ENCODE measurements at regions not wholly inside any gene's neighbourhood (a gene's known extent, or its start where the extent isn't known, plus 50 kb on each side); places are given as distances from the start of the nearest gene placed in this dataset.

GRCh38 chr10:3975016-3975415 is 190.0 kb upstream of the KLF6 start:
- Histone ChIP-seq H3K4me3 (ENCODE audit: low read depth, low read length) (no peak overlapping the region), H3K4me1 (no peaks in the 10 kb centered on the region), H3K9me3 (no peaks in the 10 kb centered on the region), H3K36me3 (no peaks in the 10 kb centered on the region), H3K27me3 (no peaks in the 10 kb centered on the region)
- no peak for TF ChIP-seq CTCF (IDR thresholded peaks at IDR 0.05; ENCODE audit: low read depth, low read length)
- no peak for DNase-seq

DNA sequence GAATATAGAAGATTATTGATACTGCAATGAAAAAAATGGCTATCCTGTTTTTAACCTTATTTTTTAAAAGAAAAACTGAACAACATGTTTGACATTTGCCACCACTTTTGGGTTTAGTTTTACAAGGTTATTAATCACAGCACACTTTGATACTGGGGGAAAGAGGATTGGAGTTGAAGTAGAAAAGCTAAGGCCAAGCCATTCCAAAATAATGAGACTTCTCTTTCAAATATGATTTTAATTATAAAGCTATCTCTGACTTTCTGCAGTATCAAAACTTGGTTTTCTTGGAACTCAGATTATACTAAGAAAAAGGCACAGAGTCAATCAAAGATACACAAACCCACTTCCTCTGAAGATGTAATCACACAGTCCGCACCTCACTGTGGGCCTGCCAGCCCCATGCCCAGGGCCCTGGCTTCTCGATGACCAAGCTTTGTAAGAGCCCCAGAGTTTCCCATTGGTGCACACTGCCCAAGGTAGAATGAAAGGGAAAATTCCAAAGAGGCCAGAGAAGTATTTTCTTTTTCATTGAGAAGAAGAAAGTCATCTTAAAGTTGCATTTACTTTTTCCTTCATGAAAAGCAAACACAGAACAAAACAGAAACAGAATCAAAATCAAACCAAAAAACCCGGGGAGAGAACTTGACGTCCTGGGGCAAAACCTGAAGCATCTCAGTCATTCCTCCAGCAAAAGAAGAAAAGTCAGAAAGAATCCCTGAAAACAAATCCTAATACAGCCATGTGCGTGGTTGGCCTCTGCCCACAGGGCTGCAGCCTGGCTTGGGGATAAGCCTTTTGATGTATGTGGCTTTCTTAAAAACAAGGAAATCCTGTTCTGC is 187.7 kb upstream of the KLF6 start:
- H3K9me3 ChIP-seq = no peaks in the 10 kb centered on the region
- H3K36me3 ChIP-seq = no peaks in the 10 kb centered on the region
- H3K4me3 ChIP-seq (ENCODE audit: low read depth, low read length) = no peak overlapping the region
- no peaks in the 10 kb centered on the region for H3K27me3 ChIP-seq
- TF ChIP-seq CTCF (IDR thresholded peaks at IDR 0.05; ENCODE audit: low read depth, low read length) = no peak
- H3K4me1 ChIP-seq = no peaks in the 10 kb centered on the region
- DNase-seq = no peak

- no peaks in the 10 kb centered on the region for H3K4me1 ChIP-seq
- no peak overlapping the region for H3K4me3 ChIP-seq (ENCODE audit: low read depth, low read length)
- no peaks in the 10 kb centered on the region for H3K27me3 ChIP-seq
- H3K36me3 ChIP-seq = no peaks in the 10 kb centered on the region
- no peak for DNase-seq
- TF ChIP-seq CTCF (IDR thresholded peaks at IDR 0.05; ENCODE audit: low read depth, low read length) = no peak
- no peaks in the 10 kb centered on the region for H3K9me3 ChIP-seq
Measured at GRCh38 chr10:3971713-3972112, 186.7 kb upstream of the KLF6 start.

DNA sequence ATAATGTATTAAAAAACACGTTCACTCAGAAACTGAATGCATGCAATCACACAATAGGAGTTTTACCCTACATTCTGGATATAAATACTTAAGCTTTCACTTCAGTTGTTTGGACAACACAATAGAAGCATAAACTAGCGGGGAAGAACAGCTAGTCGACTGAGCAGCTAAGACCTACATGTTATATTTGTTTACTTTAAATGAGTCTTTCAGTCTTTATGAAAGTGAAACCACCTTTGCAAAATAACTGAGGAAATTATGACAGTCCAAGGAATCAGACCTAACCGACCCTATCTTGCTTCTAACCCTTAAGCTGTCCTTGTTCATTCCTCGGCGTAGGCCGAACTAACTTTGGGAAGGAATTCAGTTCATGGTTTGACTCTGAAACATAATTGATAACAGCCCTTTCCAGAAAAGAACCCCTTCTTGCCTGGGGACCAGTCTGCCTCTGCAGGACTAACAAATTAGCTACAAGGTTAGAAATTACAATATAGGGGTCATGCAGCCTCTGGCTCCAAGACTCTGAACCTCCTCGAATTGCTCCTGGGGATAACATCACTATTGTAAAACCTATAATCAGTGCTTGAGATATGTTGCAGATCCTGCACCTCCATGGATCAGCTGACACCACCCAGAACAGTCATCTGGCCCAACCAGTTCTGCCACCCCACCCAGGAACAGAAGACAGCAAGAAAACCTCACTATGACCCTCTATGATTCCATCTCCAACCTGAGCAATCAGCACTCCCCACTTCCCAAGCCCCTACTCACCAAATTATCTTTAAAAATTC is 185.1 kb upstream of the KLF6 start:
- Histone ChIP-seq H3K9me3 (no peaks in the 10 kb centered on the region), H3K36me3 (no peaks in the 10 kb centered on the region), H3K4me3 (ENCODE audit: low read depth, low read length) (no peak overlapping the region), H3K27me3 (no peaks in the 10 kb centered on the region), H3K4me1 (no peaks in the 10 kb centered on the region)
- TF ChIP-seq CTCF (IDR thresholded peaks at IDR 0.05; ENCODE audit: low read depth, low read length) = no peak
- no peak for DNase-seq

DNA sequence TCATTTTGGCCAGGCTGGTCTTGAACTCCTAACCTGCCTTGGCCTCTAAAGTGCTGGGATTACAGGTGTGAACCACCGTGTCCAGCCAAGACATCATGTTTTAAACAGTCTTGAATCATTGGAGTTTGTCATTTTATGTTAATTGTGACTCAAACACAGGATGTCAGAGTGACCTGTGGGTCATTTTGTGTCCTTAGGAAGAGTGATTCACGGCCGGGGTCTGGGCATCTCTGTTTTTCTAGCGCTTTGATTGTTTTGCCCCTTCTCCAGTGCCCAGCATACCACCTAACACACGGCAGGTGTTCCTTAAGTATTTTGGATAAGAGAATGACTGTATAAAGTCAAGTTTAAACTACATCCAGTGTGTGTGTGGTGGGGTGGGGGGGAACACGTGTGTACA is 183.7 kb upstream of the KLF6 start:
- DNase-seq = no peak
- no peak overlapping the region for H3K4me3 ChIP-seq (ENCODE audit: low read depth, low read length)
- TF ChIP-seq CTCF (IDR thresholded peaks at IDR 0.05; ENCODE audit: low read depth, low read length) = no peak
- no peaks in the 10 kb centered on the region for H3K4me1 ChIP-seq
- no peaks in the 10 kb centered on the region for H3K36me3 ChIP-seq
- H3K9me3 ChIP-seq = no peaks in the 10 kb centered on the region
- H3K27me3 ChIP-seq = no peaks in the 10 kb centered on the region

DNA sequence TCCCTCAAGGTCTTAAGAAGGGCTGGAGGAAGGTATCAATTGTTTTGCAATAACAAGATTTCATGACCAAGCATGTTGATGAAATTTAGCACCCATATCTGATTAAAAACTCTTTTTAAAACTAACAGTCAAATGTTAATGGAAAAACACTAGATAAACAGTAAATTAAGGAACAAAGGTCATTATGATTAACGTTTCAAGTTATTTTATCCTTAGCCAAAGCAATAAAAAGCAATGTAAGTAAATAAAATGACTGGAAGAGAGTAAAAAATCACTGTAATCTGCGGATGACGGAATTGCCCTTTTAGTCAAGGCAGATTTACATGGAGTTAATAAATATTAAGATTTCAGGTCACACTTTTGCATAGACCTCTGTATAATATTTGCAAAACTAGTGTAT is 179.5 kb upstream of the KLF6 start:
- no peaks in the 10 kb centered on the region for H3K9me3 ChIP-seq
- H3K4me3 ChIP-seq (ENCODE audit: low read depth, low read length) = no peak overlapping the region
- no peaks in the 10 kb centered on the region for H3K4me1 ChIP-seq
- DNase-seq = no peak
- no peaks in the 10 kb centered on the region for H3K27me3 ChIP-seq
- TF ChIP-seq CTCF (IDR thresholded peaks at IDR 0.05; ENCODE audit: low read depth, low read length) = no peak
- no peaks in the 10 kb centered on the region for H3K36me3 ChIP-seq
